Kidney (tissue), 13 donors: ENCODE measurements at regions not wholly inside any gene's neighbourhood (a gene's known extent, or its start where the extent isn't known, plus 50 kb on each side); places are given as distances from the start of the nearest gene placed in this dataset.

Experiments
- DNase-seq, 5 donors: peaks; one replicate each; pipeline ENCODE4 v3.0.0-alpha.2; 2013 to 2020
- FAIRE-seq: peaks from 2 replicates; lab custom pipeline; 2012; peaks lifted over from hg19 to GRCh38; lab: Jason Lieb, UNC
- H3K27ac ChIP-seq, 2 donors: one replicate each; pipeline ENCODE4 v1.7.0; 2013; ENCODE audit warnings: low read depth in 2 of 2, low read length in 2 of 2, inconsistent platforms in 1 of 2
- H3K27me3 ChIP-seq: one replicate; pipeline ENCODE4 v1.7.1; 2013; ENCODE audit warnings: low read length, inconsistent platforms; ENCODE audit not compliant: control insufficient read depth, insufficient read depth
- H3K36me3 ChIP-seq, 3 donors: one replicate each; pipeline versions ENCODE4 v1.7.0 to v1.7.1; 2013; ENCODE audit warnings: low read length in 3 of 3, control low read depth in 1 of 3, inconsistent platforms in 1 of 3; ENCODE audit not compliant: insufficient read depth in 3 of 3, control insufficient read depth in 2 of 3
- H3K4me1 ChIP-seq, 3 donors: one replicate each; pipeline versions ENCODE4 v1.7.0 to v1.7.1; 2013; ENCODE audit warnings: low read length in 3 of 3, inconsistent platforms in 1 of 3, low read depth in 1 of 3; ENCODE audit not compliant: control insufficient read depth in 2 of 3, insufficient read depth in 2 of 3
- H3K4me3 ChIP-seq, 3 donors: one replicate each; pipeline versions ENCODE4 v1.7.0 to v1.8.1; 2013; ENCODE audit warnings: low read length in 3 of 3, control low read depth in 1 of 3, inconsistent platforms in 1 of 3
- H3K9ac ChIP-seq, 3 donors: one replicate each; pipeline versions ENCODE4 v1.7.0 to v1.7.1; 2013; ENCODE audit warnings: low read length in 3 of 3, control low read depth in 1 of 3, inconsistent platforms in 1 of 3
- H3K9me3 ChIP-seq, 3 donors: one replicate each; pipeline versions ENCODE4 v1.7.0 to v1.7.1; 2013; ENCODE audit warnings: low read length in 3 of 3, control low read depth in 1 of 3, inconsistent platforms in 1 of 3; ENCODE audit not compliant: control insufficient read depth in 2 of 3, insufficient read depth in 1 of 3
- intact Hi-C: fragments of 100-400 bp; cut with DNase I; formaldehyde crosslinking; loops from one replicate; pipeline ENCODE4 v1.11.1; 2022
- TF ChIP-seq, protein P1 (sequence below): IDR thresholded peaks from 3 replicates; pipeline ENCODE4 v1.5.1; 2012; ENCODE audit warnings: mild to moderate bottlenecking, moderate library complexity, borderline replicate concordance; ENCODE audit not compliant: insufficient read depth; ENCODE audit errors: extremely low read depth
- donor health status: control.
- donor health status: control.
- donor health status: control.
- donor health status: control.
- donor health status: control.
- donor health status: DM: yes; HTN: yes; CAD: no.
- donor health status: Normal renal cell carcinoma (clear cell type).

DNA sequence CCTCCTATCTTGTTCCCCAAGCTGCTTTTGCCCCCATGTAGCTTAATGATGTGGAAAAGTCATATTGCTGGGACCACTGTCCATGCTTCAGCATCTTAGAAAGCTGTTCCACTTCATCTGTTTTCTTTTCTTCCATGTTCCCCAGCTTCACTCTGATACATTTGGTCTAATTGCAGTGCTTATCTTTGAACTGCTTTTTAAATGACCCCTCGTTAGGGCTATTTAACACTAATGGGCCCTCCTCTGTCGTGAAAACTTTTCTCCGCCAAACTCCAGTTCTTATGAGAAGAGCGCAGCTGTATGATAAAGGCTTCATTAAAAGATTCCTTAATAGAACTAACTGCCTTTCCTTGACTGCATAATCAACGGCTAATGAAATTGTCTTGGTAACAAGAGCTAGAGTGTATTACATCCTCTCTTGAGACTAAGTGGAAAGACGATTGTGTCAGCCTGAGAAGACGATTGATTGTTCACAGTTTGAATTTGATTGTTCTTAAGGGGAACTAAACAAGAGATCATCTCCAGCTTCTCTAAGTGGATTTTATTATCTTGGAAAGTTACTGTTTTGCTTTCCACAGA is 165.0 kb upstream of the MTNR1B start:
- H3K9ac ChIP-seq: no peak overlapping the region
- no peaks in the 10 kb centered on the region for H3K27me3 ChIP-seq
- H3K9me3 ChIP-seq: no peaks in the 10 kb centered on the region
- TF ChIP-seq, protein P1, sequence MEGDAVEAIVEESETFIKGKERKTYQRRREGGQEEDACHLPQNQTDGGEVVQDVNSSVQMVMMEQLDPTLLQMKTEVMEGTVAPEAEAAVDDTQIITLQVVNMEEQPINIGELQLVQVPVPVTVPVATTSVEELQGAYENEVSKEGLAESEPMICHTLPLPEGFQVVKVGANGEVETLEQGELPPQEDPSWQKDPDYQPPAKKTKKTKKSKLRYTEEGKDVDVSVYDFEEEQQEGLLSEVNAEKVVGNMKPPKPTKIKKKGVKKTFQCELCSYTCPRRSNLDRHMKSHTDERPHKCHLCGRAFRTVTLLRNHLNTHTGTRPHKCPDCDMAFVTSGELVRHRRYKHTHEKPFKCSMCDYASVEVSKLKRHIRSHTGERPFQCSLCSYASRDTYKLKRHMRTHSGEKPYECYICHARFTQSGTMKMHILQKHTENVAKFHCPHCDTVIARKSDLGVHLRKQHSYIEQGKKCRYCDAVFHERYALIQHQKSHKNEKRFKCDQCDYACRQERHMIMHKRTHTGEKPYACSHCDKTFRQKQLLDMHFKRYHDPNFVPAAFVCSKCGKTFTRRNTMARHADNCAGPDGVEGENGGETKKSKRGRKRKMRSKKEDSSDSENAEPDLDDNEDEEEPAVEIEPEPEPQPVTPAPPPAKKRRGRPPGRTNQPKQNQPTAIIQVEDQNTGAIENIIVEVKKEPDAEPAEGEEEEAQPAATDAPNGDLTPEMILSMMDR: no peak
- no peak overlapping the region for H3K4me3 ChIP-seq
- DNase-seq (no peak), FAIRE-seq (no peak)
- H3K27ac ChIP-seq: no peak overlapping the region
- intact Hi-C loops: no loop called here
- no peaks in the 10 kb centered on the region for H3K4me1 ChIP-seq
- H3K36me3 ChIP-seq: no peaks in the 10 kb centered on the region

DNA sequence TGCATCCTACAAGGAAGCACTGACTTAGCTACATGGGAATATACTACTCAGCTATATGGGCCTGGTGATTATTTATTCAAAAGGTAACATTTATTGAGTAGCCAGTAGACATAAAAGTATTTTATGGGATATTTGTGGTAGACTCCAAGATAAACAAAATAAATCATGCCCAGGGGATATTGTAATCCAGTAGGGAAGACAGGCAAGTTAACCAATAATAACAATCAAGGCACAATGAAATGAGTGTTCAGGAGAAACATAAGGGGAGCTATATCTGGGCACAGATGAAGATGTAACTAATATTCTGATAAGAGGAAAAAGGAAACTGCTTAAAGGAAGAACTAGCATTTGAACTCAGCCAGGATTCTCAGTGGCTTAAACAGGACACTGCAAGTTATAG is 161.4 kb upstream of the MTNR1B start:
- FAIRE-seq (no peak), DNase-seq (no peak)
- no peaks in the 10 kb centered on the region for H3K9me3 ChIP-seq
- H3K27ac ChIP-seq: no peak overlapping the region
- H3K27me3 ChIP-seq: no peaks in the 10 kb centered on the region
- TF ChIP-seq, protein P1: no peak
- no peak overlapping the region for H3K4me3 ChIP-seq
- H3K36me3 ChIP-seq: no peaks in the 10 kb centered on the region
- H3K9ac ChIP-seq: no peak overlapping the region
- intact Hi-C loops: no loop called here
- no peaks in the 10 kb centered on the region for H3K4me1 ChIP-seq

GRCh38 chr11:92810423-92811064 is 158.9 kb upstream of the MTNR1B start:
- no peaks in the 10 kb centered on the region for H3K27me3 ChIP-seq
- intact Hi-C loops: no loop called here
- no peaks in the 10 kb centered on the region for H3K36me3 ChIP-seq
- no peaks in the 10 kb centered on the region for H3K9me3 ChIP-seq
- H3K4me1 ChIP-seq: no peaks in the 10 kb centered on the region
- H3K4me3 ChIP-seq: no peak overlapping the region
- no peak overlapping the region for H3K27ac ChIP-seq
- H3K9ac ChIP-seq: no peak overlapping the region
- no peak for DNase-seq
- TF ChIP-seq, protein P1: no peak
- no peak for FAIRE-seq
